Neuronal stem cell (in vitro differentiated cells): ENCODE measurements at regions not wholly inside any gene's neighbourhood (a gene's known extent, or its start where the extent isn't known, plus 50 kb on each side); places are given as distances from the start of the nearest gene placed in this dataset.

ENCODE experiments used
- DNase-seq: peaks from one replicate; pipeline ENCODE4 v3.0.0-alpha.2; 2013; ENCODE audit warnings: low spot score
- H2AFZ ChIP-seq: one replicate; pipeline ENCODE4 v1.6.1; 2013; ENCODE audit warnings: mild to moderate bottlenecking, low read length, inconsistent platforms
- H2AK5ac ChIP-seq: 2 replicates; pipeline ENCODE4 v1.6.1; 2013; ENCODE audit warnings: low read depth, mild to moderate bottlenecking, inconsistent platforms, low read length, moderate library complexity, mixed read lengths
- H2BK120ac ChIP-seq: 2 replicates; pipeline ENCODE4 v1.6.1; 2013; ENCODE audit warnings: low read depth, mild to moderate bottlenecking, inconsistent platforms, low read length, moderate library complexity, mixed read lengths
- H2BK12ac ChIP-seq: one replicate; pipeline ENCODE4 v1.6.1; 2013; ENCODE audit warnings: low read length, inconsistent platforms
- H2BK15ac ChIP-seq: 2 replicates; pipeline ENCODE4 v1.6.1; 2013; ENCODE audit warnings: mild to moderate bottlenecking, low read length, inconsistent platforms, mixed read lengths
- H2BK5ac ChIP-seq: one replicate; pipeline ENCODE4 v1.6.1; 2013; ENCODE audit warnings: inconsistent platforms, mild to moderate bottlenecking, low read length, moderate library complexity
- H3K14ac ChIP-seq: one replicate; pipeline ENCODE4 v1.6.1; 2013; ENCODE audit warnings: low read length, inconsistent platforms
- H3K18ac ChIP-seq: 2 replicates; pipeline ENCODE4 v1.6.1; 2013; ENCODE audit warnings: low read length, inconsistent platforms
- H3K23ac ChIP-seq: 2 replicates; pipeline ENCODE4 v1.6.1; 2013; ENCODE audit warnings: low read depth, mild to moderate bottlenecking, mixed read lengths, low read length, inconsistent platforms; ENCODE audit not compliant: poor library complexity
- H3K27ac ChIP-seq: replicated peaks from 3 replicates; pipeline ENCODE4 v1.5.1; 2013; ENCODE audit warnings: low read length, inconsistent platforms
- H3K27me3 ChIP-seq, 3 experiments: 2 replicates each; pipeline ENCODE4 v1.6.1; 2013; ENCODE audit warnings: low read length in 3 of 3, mild to moderate bottlenecking in 2 of 3, inconsistent platforms in 1 of 3, low read depth in 1 of 3, mixed read lengths in 1 of 3, moderate library complexity in 1 of 3; ENCODE audit not compliant: control insufficient read depth in 3 of 3, insufficient read depth in 3 of 3
- H3K36me3 ChIP-seq, 2 donors: replicated peaks in 1 of 2; 2 replicates each; pipeline ENCODE4 v1.6.1; 2013; ENCODE audit warnings: low read length in 2 of 2; ENCODE audit not compliant: control insufficient read depth in 2 of 2, insufficient read depth in 2 of 2
- H3K4ac ChIP-seq: 2 replicates; pipeline ENCODE4 v1.6.1; 2013; ENCODE audit warnings: inconsistent platforms, mild to moderate bottlenecking, low read length, moderate library complexity
- H3K4me1 ChIP-seq, 2 donors: 1 replicate in 1 of 2; 2 replicates in 1 of 2; pipeline ENCODE4 v1.6.1; 2013; ENCODE audit warnings: low read length in 2 of 2, low read depth in 1 of 2; ENCODE audit not compliant: control insufficient read depth in 2 of 2, insufficient read depth in 1 of 2
- H3K4me2 ChIP-seq: one replicate; pipeline ENCODE4 v1.6.1; 2013; ENCODE audit warnings: mild to moderate bottlenecking, low read length, inconsistent platforms; ENCODE audit not compliant: insufficient read depth, poor library complexity, severe bottlenecking
- H3K4me3 ChIP-seq, 2 donors: 2 replicates each; pipeline ENCODE4 v1.5.1; 2013; ENCODE audit warnings: low read length in 2 of 2, mild to moderate bottlenecking in 2 of 2, inconsistent platforms in 1 of 2, moderate library complexity in 1 of 2
- H3K79me1 ChIP-seq: one replicate; pipeline ENCODE4 v1.6.1; 2013; ENCODE audit warnings: low read depth, mild to moderate bottlenecking, inconsistent platforms, low read length, moderate library complexity
- H3K9ac ChIP-seq: one replicate; pipeline ENCODE4 v1.6.1; 2013; ENCODE audit warnings: mild to moderate bottlenecking, low read depth, low read length, inconsistent platforms; ENCODE audit not compliant: poor library complexity
- H3K9me3 ChIP-seq, 2 donors: replicated peaks in 1 of 2; 2 replicates each; pipeline versions ENCODE3 to v1.6.1; 2013; ENCODE audit warnings: low read length in 2 of 2, mild to moderate bottlenecking in 2 of 2, inconsistent platforms in 1 of 2, low read depth in 1 of 2, mixed read lengths in 1 of 2, moderate library complexity in 1 of 2; ENCODE audit not compliant: control insufficient read depth in 2 of 2, insufficient read depth in 1 of 2
- H4K8ac ChIP-seq: one replicate; pipeline ENCODE4 v1.6.1; 2013; ENCODE audit warnings: low read depth, mild to moderate bottlenecking, inconsistent platforms, low read length, moderate library complexity
- H4K91ac ChIP-seq: one replicate; pipeline ENCODE4 v1.6.1; 2013; ENCODE audit warnings: low read length, low read depth, mild to moderate bottlenecking, inconsistent platforms; ENCODE audit not compliant: poor library complexity
- WGBS, 2 donors: extraction: QIAGEN DNeasy Blood & Tissue Kit; methylation state at CpG; one replicate each; pipeline ENCODE4 v1.1.7; 2013; ENCODE audit warnings: missing lambda C conversion rate in 2 of 2, mixed read lengths in 1 of 2; ENCODE audit not compliant: insufficient read length in 2 of 2, insufficient replicate concordance in 1 of 2; ENCODE audit errors: extremely low coverage in 2 of 2; 5-methylcytosine and 5-hydroxymethylcytosine counted together

GRCh38 chr9:7341571-7341970 is 458.0 kb downstream of the DMAC1 start:
- H3K36me3 ChIP-seq: no peaks in the 10 kb centered on the region
- H3K4me1 ChIP-seq: peaks cover 0 to 2% of the 10 kb centered on the region in 2 donors
- no peak overlapping the region for H2BK120ac ChIP-seq
- no peak overlapping the region for H3K27ac ChIP-seq
- H3K9ac ChIP-seq: no peak overlapping the region
- DNase-seq: no peak
- H2BK15ac ChIP-seq: no peak overlapping the region
- no peak overlapping the region for H3K23ac ChIP-seq
- peaks cover 2% of the 10 kb centered on the region for H3K79me1 ChIP-seq
- no CpG with 5 or more reads among the region's 1 CpG for WGBS, 2 donors
- no peak overlapping the region for H2BK5ac ChIP-seq
- H4K8ac ChIP-seq: no peak overlapping the region
- H2AFZ ChIP-seq: no peak overlapping the region
- H2AK5ac ChIP-seq: no peak overlapping the region
- no peaks in the 10 kb centered on the region for H3K27me3 ChIP-seq
- no peak overlapping the region for H3K4me2 ChIP-seq
- H2BK12ac ChIP-seq: no peak overlapping the region
- no peak overlapping the region for H3K14ac ChIP-seq
- no peak overlapping the region for H4K91ac ChIP-seq
- no peaks in the 10 kb centered on the region for H3K9me3 ChIP-seq
- H3K4me3 ChIP-seq: no peak overlapping the region
- no peak overlapping the region for H3K18ac ChIP-seq
- no peak overlapping the region for H3K4ac ChIP-seq

GRCh38 chr9:7340451-7340850 is 459.1 kb downstream of the DMAC1 start:
- Histone ChIP-seq H4K8ac (no peak overlapping the region), H3K14ac (no peak overlapping the region), H3K4me1 (peaks cover 0 to 2% of the 10 kb centered on the region in 2 donors), H3K27me3 (no peaks in the 10 kb centered on the region), H2AFZ (no peak overlapping the region), H3K4me3 (no peak overlapping the region), H2BK5ac (no peak overlapping the region), H3K9ac (no peak overlapping the region), H3K4ac (no peak overlapping the region), H3K18ac (no peak overlapping the region), H3K23ac (no peak overlapping the region), H4K91ac (no peak overlapping the region), H3K79me1 (peaks cover 2% of the 10 kb centered on the region), H2BK15ac (no peak overlapping the region), H3K36me3 (no peaks in the 10 kb centered on the region), H3K9me3 (no peaks in the 10 kb centered on the region), H2BK12ac (no peak overlapping the region), H2AK5ac (no peak overlapping the region), H3K4me2 (no peak overlapping the region), H2BK120ac (no peak overlapping the region), H3K27ac (no peak overlapping the region)
- WGBS, 2 donors: no CpG with 5 or more reads among the region's 2 CpGs
- DNase-seq: no peak

- no peak for DNase-seq
- Histone ChIP-seq H3K23ac (no peak overlapping the region), H2BK12ac (no peak overlapping the region), H2AFZ (no peak overlapping the region), H3K4me2 (no peak overlapping the region), H3K9me3 (no peaks in the 10 kb centered on the region), H3K18ac (no peak overlapping the region), H2BK120ac (no peak overlapping the region), H3K36me3 (no peaks in the 10 kb centered on the region), H2AK5ac (no peak overlapping the region), H2BK15ac (no peak overlapping the region), H3K9ac (no peak overlapping the region), H3K4me3 (no peak overlapping the region), H4K8ac (no peak overlapping the region), H4K91ac (no peak overlapping the region), H3K14ac (no peak overlapping the region), H3K27ac (no peak overlapping the region), H3K27me3 (no peaks in the 10 kb centered on the region), H2BK5ac (no peak overlapping the region), H3K4me1 (peaks cover 0 to 2% of the 10 kb centered on the region in 2 donors), H3K79me1 (no peaks in the 10 kb centered on the region), H3K4ac (no peak overlapping the region)
- no CpG with 5 or more reads among the region's 6 CpGs for WGBS, 2 donors
Observed at GRCh38 chr9:7338586-7339281, 460.8 kb downstream of the DMAC1 start.

DNA sequence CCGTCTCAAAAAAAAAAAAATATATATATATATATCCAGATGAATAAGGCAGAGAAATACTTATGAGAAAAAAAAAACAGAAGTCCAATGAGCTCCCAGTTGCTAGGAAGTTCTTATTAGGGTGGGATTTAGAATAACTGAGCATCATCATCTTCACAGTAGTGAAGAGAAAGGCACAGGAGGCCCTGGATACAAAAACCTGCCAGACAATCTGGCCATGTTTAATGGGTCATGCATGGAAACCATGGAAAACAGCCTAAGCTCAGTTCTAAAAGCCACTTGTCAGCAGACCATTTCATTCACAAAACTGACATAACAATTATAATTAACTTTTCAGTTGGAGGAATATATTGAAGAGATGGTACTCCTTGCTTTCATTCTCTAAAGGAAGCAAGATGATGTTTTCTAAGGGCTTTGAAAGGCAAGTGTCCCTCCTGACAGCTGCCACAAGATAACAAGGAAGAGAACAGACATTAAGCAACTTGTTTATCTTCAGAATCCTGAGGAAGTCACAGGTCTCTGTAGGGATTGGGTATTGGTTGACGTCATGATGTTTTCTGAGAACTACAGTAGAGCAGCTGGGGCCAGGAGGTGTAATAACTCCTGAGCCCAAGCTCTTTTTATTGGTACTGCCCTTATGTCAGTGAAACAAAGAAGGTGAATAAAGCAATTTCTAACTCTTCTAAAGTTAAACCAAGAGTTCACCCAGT is 463.1 kb downstream of the DMAC1 start:
- no peaks in the 10 kb centered on the region for H3K79me1 ChIP-seq
- no peak overlapping the region for H3K27ac ChIP-seq
- H4K8ac ChIP-seq: no peak overlapping the region
- H4K91ac ChIP-seq: no peak overlapping the region
- no peak overlapping the region for H3K14ac ChIP-seq
- no peak overlapping the region for H3K23ac ChIP-seq
- no peak overlapping the region for H3K4me2 ChIP-seq
- no peak overlapping the region for H2BK5ac ChIP-seq
- no CpG with 5 or more reads among the region's 2 CpGs for WGBS, 2 donors
- no peaks in the 10 kb centered on the region for H3K9me3 ChIP-seq
- no peak overlapping the region for H2BK120ac ChIP-seq
- no peak overlapping the region for H3K9ac ChIP-seq
- H3K4me1 ChIP-seq: peaks cover 0 to 2% of the 10 kb centered on the region in 2 donors
- H3K18ac ChIP-seq: no peak overlapping the region
- H2BK15ac ChIP-seq: no peak overlapping the region
- no peaks in the 10 kb centered on the region for H3K27me3 ChIP-seq
- H3K36me3 ChIP-seq: no peaks in the 10 kb centered on the region
- H2BK12ac ChIP-seq: no peak overlapping the region
- H2AFZ ChIP-seq: no peak overlapping the region
- no peak overlapping the region for H3K4ac ChIP-seq
- no peak for DNase-seq
- H2AK5ac ChIP-seq: no peak overlapping the region
- no peak overlapping the region for H3K4me3 ChIP-seq
